ENCODE measurements at regions not wholly inside any gene's neighbourhood (a gene's known extent, or its start where the extent isn't known, plus 50 kb on each side); places are given as distances from the start of the nearest gene placed in this dataset.

DNA sequence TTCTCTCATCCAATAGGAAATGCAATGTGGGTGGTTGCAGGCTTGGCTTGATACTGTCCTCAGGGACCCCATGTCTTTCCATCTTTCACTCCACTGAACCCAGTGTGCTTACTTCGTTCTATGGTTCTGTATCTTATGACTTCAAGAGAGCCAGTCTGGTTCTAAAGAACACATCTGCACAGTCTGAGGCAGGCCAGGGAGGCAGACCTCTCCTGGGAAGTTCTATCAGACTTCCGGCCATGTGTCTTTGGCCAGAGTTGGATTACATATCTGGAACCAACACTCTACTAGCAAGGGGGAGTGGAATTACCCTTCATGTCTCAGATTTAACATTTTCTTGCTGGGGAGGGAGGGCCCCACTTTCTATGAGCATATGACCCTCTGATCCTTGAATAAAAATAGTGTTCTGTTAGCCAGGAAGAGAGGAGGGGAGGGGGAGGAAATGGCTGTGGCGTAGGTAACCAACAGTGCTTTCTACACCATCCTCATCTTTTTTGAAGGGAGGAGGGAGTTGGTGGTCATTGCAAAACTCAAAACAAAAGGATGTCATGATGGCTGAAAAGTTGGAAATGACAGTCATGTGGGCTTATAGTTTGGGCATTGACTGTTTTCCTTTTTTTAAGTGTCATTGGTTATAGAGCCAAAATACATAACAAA, 370.2 kb downstream of the GATA3 start:
- DNase-seq (ENCODE audit: low read depth in 2 of 2) = peak in 1 of 2 donors; percentile 4
- TF ChIP-seq, protein P1, sequence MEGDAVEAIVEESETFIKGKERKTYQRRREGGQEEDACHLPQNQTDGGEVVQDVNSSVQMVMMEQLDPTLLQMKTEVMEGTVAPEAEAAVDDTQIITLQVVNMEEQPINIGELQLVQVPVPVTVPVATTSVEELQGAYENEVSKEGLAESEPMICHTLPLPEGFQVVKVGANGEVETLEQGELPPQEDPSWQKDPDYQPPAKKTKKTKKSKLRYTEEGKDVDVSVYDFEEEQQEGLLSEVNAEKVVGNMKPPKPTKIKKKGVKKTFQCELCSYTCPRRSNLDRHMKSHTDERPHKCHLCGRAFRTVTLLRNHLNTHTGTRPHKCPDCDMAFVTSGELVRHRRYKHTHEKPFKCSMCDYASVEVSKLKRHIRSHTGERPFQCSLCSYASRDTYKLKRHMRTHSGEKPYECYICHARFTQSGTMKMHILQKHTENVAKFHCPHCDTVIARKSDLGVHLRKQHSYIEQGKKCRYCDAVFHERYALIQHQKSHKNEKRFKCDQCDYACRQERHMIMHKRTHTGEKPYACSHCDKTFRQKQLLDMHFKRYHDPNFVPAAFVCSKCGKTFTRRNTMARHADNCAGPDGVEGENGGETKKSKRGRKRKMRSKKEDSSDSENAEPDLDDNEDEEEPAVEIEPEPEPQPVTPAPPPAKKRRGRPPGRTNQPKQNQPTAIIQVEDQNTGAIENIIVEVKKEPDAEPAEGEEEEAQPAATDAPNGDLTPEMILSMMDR (IDR thresholded peaks at IDR 0.05; ENCODE audit: low read depth, low read length) = no peak
- H3K4me3 ChIP-seq (replicated peaks in 1 of 2; ENCODE audit: low read depth in 2 of 2, low read length in 2 of 2) = no peak overlapping the region

DNA sequence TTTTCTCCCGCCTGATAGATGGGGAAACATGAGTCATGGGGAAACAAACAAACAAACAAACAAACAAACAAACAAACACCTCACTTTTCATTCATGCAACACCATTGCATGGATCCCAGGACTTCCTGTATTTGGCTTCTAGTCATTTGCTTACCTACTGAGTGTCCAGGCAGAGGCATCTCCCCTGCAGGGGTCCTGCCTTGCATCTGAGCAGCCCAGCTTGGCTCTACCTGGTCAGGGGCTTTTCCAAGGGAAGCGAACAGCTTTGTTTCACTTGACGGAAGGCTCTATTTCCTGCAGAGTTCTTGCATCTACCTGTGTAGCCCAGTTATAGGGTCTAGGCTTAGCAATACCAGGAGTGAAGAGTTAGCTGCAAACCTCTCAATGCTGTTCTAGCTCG, 374.2 kb downstream of the GATA3 start:
- DNase-seq (ENCODE audit: low read depth in 2 of 2) = no peak
- TF ChIP-seq, protein P1 (IDR thresholded peaks at IDR 0.05; ENCODE audit: low read depth, low read length) = no peak
- no peak overlapping the region for H3K4me3 ChIP-seq (replicated peaks in 1 of 2; ENCODE audit: low read depth in 2 of 2, low read length in 2 of 2)

DNA sequence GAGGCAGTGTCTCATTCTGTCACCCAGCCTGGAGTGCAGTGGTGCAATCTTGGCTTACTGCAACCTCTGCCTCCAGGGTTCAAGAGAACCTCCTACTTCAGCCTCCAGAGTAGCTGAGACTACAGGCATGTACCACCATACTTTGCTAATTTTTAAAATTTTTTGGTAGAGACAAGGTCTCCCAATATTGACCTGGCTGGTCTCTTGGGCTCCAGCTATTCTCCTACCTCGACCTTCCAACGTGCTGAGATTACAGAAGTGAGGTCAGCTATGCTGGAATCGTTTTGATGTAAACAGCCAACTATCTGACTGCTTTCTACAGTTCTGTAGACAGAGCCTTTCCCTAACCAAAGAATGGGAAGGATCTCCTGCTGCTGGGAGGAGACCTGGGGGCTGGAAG, 375.8 kb downstream of the GATA3 start:
- no peak overlapping the region for H3K4me3 ChIP-seq (replicated peaks in 1 of 2; ENCODE audit: low read depth in 2 of 2, low read length in 2 of 2)
- no peak for DNase-seq (ENCODE audit: low read depth in 2 of 2)
- TF ChIP-seq, protein P1 (IDR thresholded peaks at IDR 0.05; ENCODE audit: low read depth, low read length) = no peak

DNA sequence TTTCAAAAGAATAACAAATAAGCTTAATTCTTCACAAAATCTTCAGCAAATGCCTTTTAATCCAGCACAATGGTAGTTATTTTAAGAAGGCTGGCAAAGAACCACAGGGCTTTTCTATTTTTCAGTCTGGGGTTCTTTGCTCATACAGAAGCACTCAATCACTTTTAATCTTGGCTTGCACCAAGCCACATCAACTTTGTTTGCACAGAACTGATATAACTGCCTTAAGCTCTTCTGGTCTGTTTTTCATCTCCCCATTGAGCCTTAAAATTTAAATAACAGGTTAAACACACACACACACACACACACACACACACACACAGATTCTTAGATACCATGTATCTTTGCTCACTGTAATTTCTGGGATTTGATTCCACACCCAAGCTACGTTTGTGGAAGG, 377.0 kb downstream of the GATA3 start:
- TF ChIP-seq, protein P1 (IDR thresholded peaks at IDR 0.05; ENCODE audit: low read depth, low read length) = no peak
- DNase-seq (ENCODE audit: low read depth in 2 of 2) = no peak
- H3K4me3 ChIP-seq (replicated peaks in 1 of 2; ENCODE audit: low read depth in 2 of 2, low read length in 2 of 2) = no peak overlapping the region

DNA sequence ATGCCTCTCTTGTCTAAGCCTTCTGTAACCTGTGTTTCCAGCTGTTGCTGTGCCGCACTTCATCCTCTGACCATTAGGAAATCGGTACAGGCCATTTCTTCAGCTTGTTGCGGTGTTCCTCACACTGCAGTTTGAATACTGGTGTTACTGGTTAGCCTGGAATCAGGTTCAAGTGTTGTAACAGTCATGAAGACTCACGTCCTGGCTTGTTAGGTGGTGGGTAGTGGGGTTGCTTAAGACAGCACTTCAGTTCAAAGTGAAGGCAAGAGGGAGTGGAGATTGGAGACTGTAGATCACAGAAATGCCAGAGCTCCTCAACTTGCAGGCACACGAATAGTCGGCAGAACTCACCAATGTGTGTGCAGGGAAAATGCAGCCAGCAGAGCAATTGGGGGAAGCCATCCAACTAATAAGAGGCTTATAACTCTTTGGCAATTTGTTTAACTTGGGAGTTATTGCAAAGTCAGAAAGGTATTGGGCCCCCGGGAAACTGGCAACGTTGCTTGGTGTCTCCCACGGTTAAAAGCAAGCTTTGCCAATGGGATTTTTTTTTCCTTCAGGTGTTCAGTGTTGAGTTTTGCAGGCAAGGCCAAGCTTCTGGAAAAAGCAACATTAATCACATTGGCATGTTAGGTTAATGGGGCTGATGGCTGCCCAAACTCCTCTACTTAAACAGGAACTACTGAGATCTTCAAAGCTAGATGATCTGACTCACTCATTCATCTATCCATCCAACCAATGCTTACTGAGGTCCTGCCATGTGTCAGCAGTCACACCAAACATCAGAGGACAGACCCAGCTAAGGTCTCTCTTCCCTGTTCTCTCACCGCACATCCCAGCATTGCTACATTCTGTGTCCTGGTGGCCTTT, 380.9 kb downstream of the GATA3 start:
- H3K4me3 ChIP-seq (replicated peaks in 1 of 2; ENCODE audit: low read depth in 2 of 2, low read length in 2 of 2) = no peak overlapping the region
- no peak for DNase-seq (ENCODE audit: low read depth in 2 of 2)
- TF ChIP-seq, protein P1 (IDR thresholded peaks at IDR 0.05; ENCODE audit: low read depth, low read length) = no peak

DNA sequence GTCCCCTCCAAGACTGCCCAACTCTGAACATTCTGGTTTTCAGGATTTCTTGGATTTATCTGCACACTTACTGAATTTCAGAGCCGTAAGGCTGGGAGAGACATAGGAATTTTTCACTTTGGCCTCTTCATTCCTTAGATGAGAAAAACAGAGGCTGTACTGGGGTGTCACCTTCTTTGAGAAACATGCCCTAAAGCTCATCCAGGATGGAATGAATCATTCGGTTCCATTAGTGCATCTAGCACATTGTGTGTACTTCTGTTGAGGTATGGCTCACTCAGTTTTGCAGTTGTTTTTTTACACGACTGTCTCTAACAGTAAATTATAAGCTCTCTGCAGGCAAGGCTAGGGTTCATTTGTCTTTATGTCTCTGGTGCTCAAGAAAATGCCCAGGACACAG, 383.4 kb downstream of the GATA3 start:
- no peak overlapping the region for H3K4me3 ChIP-seq (replicated peaks in 1 of 2; ENCODE audit: low read depth in 2 of 2, low read length in 2 of 2)
- TF ChIP-seq, protein P1 (IDR thresholded peaks at IDR 0.05; ENCODE audit: low read depth, low read length) = no peak
- DNase-seq (ENCODE audit: low read depth in 2 of 2) = no peak
